AG20443 (cell line): ENCODE measurements at regions not wholly inside any gene's neighbourhood (a gene's known extent, or its start where the extent isn't known, plus 50 kb on each side); places are given as distances from the start of the nearest gene placed in this dataset.

Experiments used
- DNase-seq: peaks from one replicate; pipeline ENCODE4 v3.0.0; 2012; ENCODE audit warnings: low spot score, mixed read lengths

- no peak for DNase-seq
Observed at GRCh38 chr18:27899893-27900292, 277.0 kb downstream of the CDH2 start.

- no peak for DNase-seq
Observed at GRCh38 chr18:27894746-27895145, 282.2 kb downstream of the CDH2 start.

- DNase-seq, result no peak
Observed at GRCh38 chr18:27887711-27888495, 289.0 kb downstream of the CDH2 start.

- DNase-seq, result no peak
Observed at GRCh38 chr18:27887287-27887686, 289.6 kb downstream of the CDH2 start.

GRCh38 chr18:27879540-27879939, 297.4 kb downstream of the CDH2 start:
- no peak for DNase-seq

GRCh38 chr18:27871726-27872125, 305.2 kb downstream of the CDH2 start:
- no peak for DNase-seq

GRCh38 chr18:27869735-27870134, 307.2 kb downstream of the CDH2 start:
- DNase-seq, result no peak

GRCh38 chr18:27865431-27865830, 311.5 kb downstream of the CDH2 start:
- no peak for DNase-seq

- DNase-seq, result no peak
Observed at GRCh38 chr18:27863780-27864430, 313.0 kb downstream of the CDH2 start.

- no peak for DNase-seq
Observed at GRCh38 chr18:27862041-27862682, 314.8 kb downstream of the CDH2 start.

- no peak for DNase-seq
Observed at GRCh38 chr18:27861539-27861938, 315.4 kb downstream of the CDH2 start.

GRCh38 chr18:27860701-27861107, 316.2 kb downstream of the CDH2 start:
- peak; percentile 16 for DNase-seq

- no peak for DNase-seq
Observed at GRCh38 chr18:27860011-27860410, 316.9 kb downstream of the CDH2 start.

GRCh38 chr18:27856820-27857219, 320.1 kb downstream of the CDH2 start:
- DNase-seq, result no peak

- DNase-seq, result no peak
Observed at GRCh38 chr18:27855486-27855885, 321.4 kb downstream of the CDH2 start.

- no peak for DNase-seq
Observed at GRCh38 chr18:27854631-27855030, 322.3 kb downstream of the CDH2 start.

- no peak for DNase-seq
Observed at GRCh38 chr18:27848336-27848735, 328.6 kb downstream of the CDH2 start.

GRCh38 chr18:27847412-27847811, 329.5 kb downstream of the CDH2 start:
- DNase-seq, result no peak

GRCh38 chr18:27845897-27846296, 331.0 kb downstream of the CDH2 start:
- DNase-seq, result no peak

GRCh38 chr18:27843783-27844777, 332.9 kb downstream of the CDH2 start:
- no peak for DNase-seq

GRCh38 chr18:27839141-27839540, 337.8 kb downstream of the CDH2 start:
- peak; percentile 18 for DNase-seq

- no peak for DNase-seq
Observed at GRCh38 chr18:27838225-27838624, 338.7 kb downstream of the CDH2 start.
